ENCODE measurements at regions not wholly inside any gene's neighbourhood (a gene's known extent, or its start where the extent isn't known, plus 50 kb on each side); places are given as distances from the start of the nearest gene placed in this dataset.

DNA sequence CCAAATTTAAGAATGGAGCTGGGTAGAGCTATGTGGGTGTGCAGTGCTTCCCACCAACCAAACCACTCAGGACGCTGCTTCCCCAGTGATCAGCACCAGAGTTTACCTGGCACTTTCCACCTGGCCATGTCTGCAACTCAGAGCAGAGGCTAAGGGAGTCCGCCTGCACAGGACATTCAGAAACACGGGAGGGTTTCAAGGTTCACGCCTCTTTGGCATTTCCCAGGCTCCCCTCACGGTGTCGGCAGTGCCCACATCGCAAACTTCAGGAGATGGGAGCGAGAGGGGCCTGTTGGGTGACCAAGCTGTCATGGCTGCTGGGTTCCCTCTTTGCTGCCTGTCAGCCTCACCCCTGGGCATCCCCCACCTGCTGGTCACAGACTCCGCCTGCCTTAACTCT, 161.5 kb downstream of the NXNL2 start:
- TF ChIP-seq, protein P1, sequence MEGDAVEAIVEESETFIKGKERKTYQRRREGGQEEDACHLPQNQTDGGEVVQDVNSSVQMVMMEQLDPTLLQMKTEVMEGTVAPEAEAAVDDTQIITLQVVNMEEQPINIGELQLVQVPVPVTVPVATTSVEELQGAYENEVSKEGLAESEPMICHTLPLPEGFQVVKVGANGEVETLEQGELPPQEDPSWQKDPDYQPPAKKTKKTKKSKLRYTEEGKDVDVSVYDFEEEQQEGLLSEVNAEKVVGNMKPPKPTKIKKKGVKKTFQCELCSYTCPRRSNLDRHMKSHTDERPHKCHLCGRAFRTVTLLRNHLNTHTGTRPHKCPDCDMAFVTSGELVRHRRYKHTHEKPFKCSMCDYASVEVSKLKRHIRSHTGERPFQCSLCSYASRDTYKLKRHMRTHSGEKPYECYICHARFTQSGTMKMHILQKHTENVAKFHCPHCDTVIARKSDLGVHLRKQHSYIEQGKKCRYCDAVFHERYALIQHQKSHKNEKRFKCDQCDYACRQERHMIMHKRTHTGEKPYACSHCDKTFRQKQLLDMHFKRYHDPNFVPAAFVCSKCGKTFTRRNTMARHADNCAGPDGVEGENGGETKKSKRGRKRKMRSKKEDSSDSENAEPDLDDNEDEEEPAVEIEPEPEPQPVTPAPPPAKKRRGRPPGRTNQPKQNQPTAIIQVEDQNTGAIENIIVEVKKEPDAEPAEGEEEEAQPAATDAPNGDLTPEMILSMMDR (IDR thresholded peaks at IDR 0.05) = no peak
- TF ChIP-seq POLR2A (IDR thresholded peaks at IDR 0.05) (no peak), EP300 (IDR thresholded peaks at IDR 0.05; ENCODE audit: low read depth) (no peak), POLR2AphosphoS5 (IDR thresholded peaks at IDR 0.05) (no peak)

Measured in transverse colon (tissue), 4 donors.